HEK293T (cell line): ENCODE measurements at regions not wholly inside any gene's neighbourhood (a gene's known extent, or its start where the extent isn't known, plus 50 kb on each side); places are given as distances from the start of the nearest gene placed in this dataset.

Source experiments
- CTCF ChIA-PET: fragments of 350-600 bp; formaldehyde crosslinking; extraction: SDS; loops from one replicate; lab custom pipeline; 2021; ENCODE audit warnings: antibody characterized with exemption, inconsistent platforms; lab: Yijun Ruan, JAX
- POLR2A ChIA-PET: fragments of 350-600 bp; formaldehyde crosslinking; extraction: SDS; loops from one replicate; lab custom pipeline; 2020; ENCODE audit warnings: antibody characterized with exemption, inconsistent platforms; lab: Yijun Ruan, JAX
- DNase-seq: peaks from one replicate; pipeline ENCODE4 v3.0.0; 2012; ENCODE audit warnings: mixed read lengths; ENCODE audit errors: extremely low spot score
- ARNT ChIP-seq: fragments of 450-650 bp; IDR thresholded peaks from 2 replicates; pipeline ENCODE4 v1.6.1; 2017; ENCODE audit warnings: mild to moderate bottlenecking
- BHLHE40 ChIP-seq: fragments of 450-650 bp; IDR thresholded peaks from 2 replicates; pipeline ENCODE4 v1.6.1; 2016; ENCODE audit warnings: mild to moderate bottlenecking, moderate library complexity, borderline replicate concordance
- CTBP1 ChIP-seq: fragments of 450-650 bp; IDR thresholded peaks from 2 replicates; pipeline ENCODE4 v1.6.1; 2016; ENCODE audit warnings: borderline replicate concordance
- ELF4 ChIP-seq: fragments of 450-650 bp; IDR thresholded peaks from 2 replicates; pipeline ENCODE4 v1.6.1; 2017; ENCODE audit warnings: antibody characterized with exemption
- FOXA1 ChIP-seq: fragments of 450-650 bp; IDR thresholded peaks from 2 replicates; pipeline ENCODE4 v1.6.1; 2016; ENCODE audit warnings: mild to moderate bottlenecking
- FOXK2 ChIP-seq: fragments of 450-650 bp; IDR thresholded peaks from 2 replicates; pipeline ENCODE4 v1.6.1; 2016; ENCODE audit warnings: mild to moderate bottlenecking
- FOXM1 ChIP-seq: fragments of 450-650 bp; IDR thresholded peaks from 2 replicates; pipeline ENCODE4 v1.6.1; 2017; ENCODE audit warnings: mild to moderate bottlenecking, borderline replicate concordance
- HDGF ChIP-seq: fragments of 450-650 bp; IDR thresholded peaks from 2 replicates; pipeline ENCODE4 v1.6.1; 2017; ENCODE audit warnings: antibody characterized with exemption, borderline replicate concordance
- L3MBTL2 ChIP-seq: fragments of 450-650 bp; conservative IDR thresholded peaks from 2 replicates; pipeline ENCODE4 v1.6.1; 2016; ENCODE audit warnings: mild to moderate bottlenecking
- LEF1 ChIP-seq: fragments of 450-650 bp; IDR thresholded peaks from 2 replicates; pipeline ENCODE4 v1.6.1; 2017; ENCODE audit warnings: mild to moderate bottlenecking, borderline replicate concordance
- NFRKB ChIP-seq: fragments of 450-650 bp; IDR thresholded peaks from 2 replicates; pipeline ENCODE4 v1.6.1; 2016; ENCODE audit warnings: mild to moderate bottlenecking, moderate library complexity
- SP1 ChIP-seq: fragments of 450-650 bp; IDR thresholded peaks from 2 replicates; pipeline ENCODE4 v1.6.1; 2017
- SUZ12 ChIP-seq: fragments of 450-650 bp; IDR thresholded peaks from 2 replicates; pipeline ENCODE4 v1.6.1; 2016; ENCODE audit warnings: mild to moderate bottlenecking
- TARDBP ChIP-seq: fragments of 450-650 bp; IDR thresholded peaks from 2 replicates; pipeline ENCODE4 v1.6.1; 2016
- ZNF384 ChIP-seq: fragments of 450-650 bp; IDR thresholded peaks from 2 replicates; pipeline ENCODE4 v1.6.1; 2016
- TF ChIP-seq, protein P1 (sequence below): fragments of 450-650 bp; IDR thresholded peaks from 2 replicates; pipeline ENCODE4 v1.6.1; 2016

DNA sequence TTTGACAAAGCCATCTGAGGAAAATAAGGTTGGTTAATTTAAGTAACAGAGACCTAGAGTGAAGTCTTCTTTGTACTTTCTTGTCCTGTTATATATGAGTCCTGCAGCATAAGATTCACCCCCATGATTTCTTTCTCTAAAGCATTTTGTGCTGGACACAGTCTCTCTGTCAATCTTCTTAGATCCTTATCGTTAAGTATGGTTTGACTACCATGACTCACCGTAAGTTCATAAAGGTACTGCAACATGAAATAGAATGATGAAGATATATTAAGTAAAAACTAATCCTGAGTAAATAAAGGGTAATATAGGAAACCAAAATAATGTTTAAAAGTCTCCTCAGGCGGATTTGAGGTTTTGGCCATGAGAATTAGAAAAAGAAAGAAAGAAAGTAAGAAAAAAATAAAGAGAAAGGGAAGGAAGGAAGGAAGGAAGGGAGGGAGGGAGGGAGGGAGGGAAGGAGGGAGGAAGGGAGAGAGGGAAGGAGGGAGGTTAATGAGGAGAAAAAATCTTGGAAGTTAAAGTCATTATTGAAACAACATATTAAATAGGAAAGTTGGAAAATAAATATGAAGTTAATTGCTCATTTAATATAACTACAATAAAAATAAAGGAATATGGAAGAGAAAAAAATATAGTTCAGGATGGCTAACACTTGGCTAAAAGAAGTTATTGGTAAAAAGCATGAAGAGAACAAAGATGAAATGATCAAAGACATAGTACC is 980.3 kb upstream of the CDH2 start:
- ChIA-PET CTCF (no interaction called here), POLR2A (no interaction called here)
- TF ChIP-seq SUZ12 (no peak), FOXA1 (no peak), L3MBTL2 (no peak)
- DNase-seq: no peak

DNA sequence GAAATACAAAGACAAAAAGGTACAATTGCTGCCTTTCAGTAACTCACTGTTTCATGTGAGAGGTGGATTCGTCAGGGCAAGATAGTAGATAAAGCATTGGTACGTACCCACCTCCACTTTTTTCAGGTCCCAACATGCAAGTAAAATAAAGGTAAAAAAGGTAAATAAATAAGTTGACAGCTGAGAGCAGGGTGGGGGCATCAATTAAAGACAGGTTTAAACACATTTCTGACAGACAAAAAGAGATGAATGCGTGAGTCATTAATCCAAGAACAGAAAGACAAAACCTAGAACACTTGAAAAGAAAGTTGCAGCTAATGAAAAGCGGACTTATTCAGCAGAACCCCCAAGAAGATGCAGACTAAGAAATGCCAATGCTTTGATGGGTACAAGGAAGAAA is 979.6 kb upstream of the CDH2 start:
- ChIA-PET POLR2A (no interaction called here), CTCF (no interaction called here)
- no peak for TF ChIP-seq ZNF384
- TF ChIP-seq LEF1: no peak
- TF ChIP-seq, protein P1, sequence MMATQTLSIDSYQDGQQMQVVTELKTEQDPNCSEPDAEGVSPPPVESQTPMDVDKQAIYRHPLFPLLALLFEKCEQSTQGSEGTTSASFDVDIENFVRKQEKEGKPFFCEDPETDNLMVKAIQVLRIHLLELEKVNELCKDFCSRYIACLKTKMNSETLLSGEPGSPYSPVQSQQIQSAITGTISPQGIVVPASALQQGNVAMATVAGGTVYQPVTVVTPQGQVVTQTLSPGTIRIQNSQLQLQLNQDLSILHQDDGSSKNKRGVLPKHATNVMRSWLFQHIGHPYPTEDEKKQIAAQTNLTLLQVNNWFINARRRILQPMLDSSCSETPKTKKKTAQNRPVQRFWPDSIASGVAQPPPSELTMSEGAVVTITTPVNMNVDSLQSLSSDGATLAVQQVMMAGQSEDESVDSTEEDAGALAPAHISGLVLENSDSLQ: no peak
- TF ChIP-seq SUZ12: no peak
- no peak for TF ChIP-seq FOXA1
- TF ChIP-seq CTBP1: no peak
- TF ChIP-seq SP1: no peak
- no peak for TF ChIP-seq ARNT
- no peak for TF ChIP-seq FOXM1
- no peak for TF ChIP-seq L3MBTL2
- DNase-seq: no peak

DNA sequence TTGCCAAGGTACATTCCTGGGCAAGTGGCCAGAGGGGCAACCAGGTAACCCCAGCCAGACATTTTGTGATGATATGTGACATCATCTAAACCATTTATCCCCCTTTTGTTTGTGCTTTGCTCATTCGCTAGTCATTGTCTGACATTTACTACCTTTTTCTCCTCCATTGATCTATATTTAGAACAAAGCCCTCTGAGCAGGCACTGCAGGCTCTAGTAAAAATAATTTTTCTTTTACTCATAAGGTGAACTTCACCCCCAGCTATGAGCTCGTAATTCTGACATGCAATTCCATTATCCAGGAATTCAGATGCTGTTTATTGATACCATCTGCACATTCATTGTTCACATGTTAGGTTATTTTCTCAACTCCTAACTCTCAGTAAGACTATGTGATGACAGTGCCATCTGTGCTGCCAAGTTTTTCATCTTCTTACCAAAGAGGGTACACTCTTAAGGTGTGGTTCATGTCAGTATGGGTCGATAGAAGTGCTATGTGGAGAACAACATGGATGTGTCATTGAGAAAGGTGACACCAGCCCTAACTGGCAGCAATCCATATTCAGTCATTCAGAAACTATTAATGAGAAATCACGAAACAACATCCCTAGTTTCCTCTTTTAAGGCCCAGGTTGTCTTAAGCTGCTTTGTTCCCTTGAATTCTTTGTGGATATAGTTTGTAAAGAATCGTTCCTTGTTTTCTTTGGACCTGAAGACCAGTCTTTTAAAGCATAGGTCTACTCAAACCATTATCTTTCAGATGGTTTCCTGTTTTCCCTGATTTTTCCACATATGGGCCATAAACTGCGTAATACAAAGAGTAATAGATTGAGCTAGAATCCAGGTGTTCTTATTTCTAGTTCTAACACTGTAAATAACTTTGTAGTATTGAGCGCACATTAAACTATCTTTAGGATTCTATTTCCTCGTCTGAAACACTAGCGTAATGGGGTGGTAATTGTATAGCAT is 978.1 kb upstream of the CDH2 start:
- no peak for DNase-seq
- CTCF ChIA-PET: interaction anchor here (0.8 kb wide), 1 partner anchor 36 kb away, joined by 3 read pairs; no protein-coding TSS in a partner anchor

DNA sequence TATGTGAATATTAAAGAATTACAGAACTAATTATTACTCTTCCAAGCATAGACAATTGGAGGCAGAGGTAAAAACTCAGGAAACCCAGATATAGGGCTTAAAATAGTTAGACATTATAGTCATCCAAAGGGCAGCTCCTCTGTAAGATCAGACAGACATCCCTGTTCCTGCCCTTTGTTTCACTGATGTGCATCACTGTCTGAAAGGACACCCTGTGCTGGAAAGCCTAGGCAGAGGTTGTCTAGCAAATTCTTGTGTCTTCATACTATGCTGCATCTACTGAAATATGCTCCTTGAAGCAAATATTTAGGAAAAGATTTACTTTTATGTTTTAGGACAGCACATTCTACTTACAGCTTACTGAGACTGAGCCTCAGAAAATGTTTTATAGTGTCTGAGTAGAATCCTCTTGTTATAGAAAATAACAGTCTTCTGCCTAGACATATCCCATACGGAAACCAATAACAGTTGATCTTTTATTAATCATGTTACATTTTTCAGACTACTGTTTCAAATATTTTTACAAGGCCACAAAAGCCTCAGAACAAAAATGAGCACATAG is 977.3 kb upstream of the CDH2 start:
- ChIA-PET POLR2A (no interaction called here), CTCF (no interaction called here)
- TF ChIP-seq BHLHE40: no peak
- TF ChIP-seq SP1: no peak
- TF ChIP-seq ELF4: no peak
- no peak for TF ChIP-seq FOXK2
- TF ChIP-seq ARNT: no peak
- TF ChIP-seq HDGF: no peak
- no peak for TF ChIP-seq ZNF384
- TF ChIP-seq TARDBP: no peak
- TF ChIP-seq CTBP1: no peak
- TF ChIP-seq L3MBTL2: no peak
- TF ChIP-seq LEF1: no peak
- TF ChIP-seq NFRKB: no peak
- TF ChIP-seq SUZ12: no peak
- TF ChIP-seq FOXA1: no peak
- TF ChIP-seq, protein P1: no peak
- TF ChIP-seq FOXM1: no peak
- DNase-seq: no peak

More for the DNA sequence above, 978.1 kb upstream of the CDH2 start:
- TF ChIP-seq LEF1: no peak
- no peak for TF ChIP-seq ELF4
- TF ChIP-seq L3MBTL2: no peak
- TF ChIP-seq CTBP1: no peak
- POLR2A ChIA-PET: no interaction called here

DNA sequence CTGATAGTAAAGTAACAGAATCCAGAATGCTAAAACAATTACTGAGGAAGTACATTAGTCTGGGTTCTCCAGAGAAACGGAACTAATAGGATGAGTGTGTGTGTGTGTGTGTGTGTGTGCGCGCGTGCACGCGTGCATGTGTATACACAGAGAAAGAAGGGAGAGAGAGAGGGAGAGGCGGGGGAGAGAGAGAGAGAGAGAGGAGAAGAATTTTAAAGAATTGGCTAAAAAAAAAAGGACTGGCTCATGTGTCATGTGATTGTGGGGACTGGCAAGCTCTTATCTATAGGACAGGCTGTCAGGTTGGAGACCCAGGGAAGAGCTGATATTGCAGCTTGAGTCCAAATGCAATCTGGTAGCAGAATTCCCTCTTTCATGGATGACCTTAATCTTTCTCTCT is 976.2 kb upstream of the CDH2 start:
- TF ChIP-seq FOXA1: no peak
- TF ChIP-seq LEF1: no peak
- no peak for TF ChIP-seq TARDBP
- TF ChIP-seq ZNF384: no peak
- TF ChIP-seq FOXK2: no peak
- TF ChIP-seq NFRKB: no peak
- TF ChIP-seq HDGF: no peak
- TF ChIP-seq ARNT: no peak
- no peak for TF ChIP-seq SP1
- no peak for TF ChIP-seq CTBP1
- no peak for TF ChIP-seq L3MBTL2
- no peak for TF ChIP-seq FOXM1
- no peak for TF ChIP-seq SUZ12
- TF ChIP-seq ELF4: no peak
- no peak for TF ChIP-seq BHLHE40
- TF ChIP-seq, protein P1: no peak
- no peak for DNase-seq
- ChIA-PET POLR2A (no interaction called here), CTCF (interaction anchor here (0.7 kb wide), 1 partner anchor 36 kb away, joined by 3 read pairs; no protein-coding TSS in a partner anchor)

DNA sequence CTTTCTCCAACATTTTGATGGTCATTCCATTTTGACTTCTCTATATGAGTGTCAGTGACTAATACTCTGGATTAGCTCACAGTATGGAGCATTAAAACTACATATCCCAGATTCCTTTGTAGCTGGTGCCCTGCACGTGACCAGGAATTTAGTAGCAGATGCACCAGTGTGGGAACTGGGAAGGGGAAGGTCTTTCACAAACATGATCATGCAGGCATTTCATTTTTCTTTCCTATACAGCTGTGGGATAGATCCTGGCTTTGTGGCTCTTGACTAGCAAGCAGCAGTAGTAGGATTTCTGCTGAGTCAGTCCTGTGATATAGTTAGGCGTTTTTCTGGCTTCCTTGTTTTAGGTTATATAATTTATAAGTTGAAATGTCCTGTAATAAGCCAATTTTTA is 971.0 kb upstream of the CDH2 start:
- ChIA-PET POLR2A (no interaction called here), CTCF (no interaction called here)
- TF ChIP-seq SP1 (no peak), LEF1 (no peak), CTBP1 (no peak), ARNT (no peak), FOXA1 (no peak), FOXK2 (no peak)
- TF ChIP-seq, protein P1: no peak
- peak; percentile 27 for DNase-seq
